ENCODE measurements at regions not wholly inside any gene's neighbourhood (a gene's known extent, or its start where the extent isn't known, plus 50 kb on each side); places are given as distances from the start of the nearest gene placed in this dataset.

DNA sequence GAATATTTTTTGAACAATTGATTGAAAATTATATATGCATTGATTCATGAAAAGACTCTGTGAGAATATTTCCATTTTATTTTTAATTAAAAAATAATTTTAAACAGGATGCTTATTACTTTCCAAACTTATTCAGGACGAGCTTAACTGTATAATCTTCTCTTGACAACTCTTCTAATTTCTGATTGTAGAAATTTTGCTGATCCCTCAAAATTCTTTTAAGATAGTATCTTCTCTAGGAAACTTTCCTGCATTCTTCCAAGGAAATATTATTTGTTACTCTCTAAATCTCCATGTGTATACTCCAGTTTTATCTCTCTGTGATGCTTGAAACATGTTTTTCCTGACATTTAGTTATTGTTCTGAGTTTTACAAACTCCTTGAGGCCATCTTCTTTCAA is 197.2 kb downstream of the BCHE start:
- Histone ChIP-seq H3K4me1 (ENCODE audit: control insufficient read depth, insufficient read depth, low read length) (no peaks in the 10 kb centered on the region), H3K9me3 (ENCODE audit: control insufficient read depth, low read length) (no peaks in the 10 kb centered on the region), H3K27me3 (ENCODE audit: control insufficient read depth, insufficient read depth, low read length, poor library complexity, severe bottlenecking) (no peaks in the 10 kb centered on the region), H3K27ac (ENCODE audit: low read depth, low read length) (no peak overlapping the region), H3K9ac (ENCODE audit: extremely low read depth, low read length, poor library complexity, severe bottlenecking) (no peak overlapping the region), H3K36me3 (ENCODE audit: control insufficient read depth, insufficient read depth, low read length) (no peaks in the 10 kb centered on the region), H3K4me3 (ENCODE audit: low read length) (no peak overlapping the region)
- Mint-ChIP-seq H3K27me3 (ENCODE audit: insufficient read depth) (no peaks in the 10 kb centered on the region), H3K36me3 (ENCODE audit: low read depth) (no peaks in the 10 kb centered on the region), H3K4me1 (no peaks in the 10 kb centered on the region), H3K9me3 (no peaks in the 10 kb centered on the region), H3K4me3 (no peak overlapping the region), H3K27ac (no peak overlapping the region)
- WGBS, 2 experiments (ENCODE audit: insufficient coverage in 1 of 2, insufficient read length in 1 of 2): 50% methylated on average over 1 of the region's 1 CpG; no CpG with 5 or more reads in 1 of the 2 experiments
- no peak for DNase-seq
- TF ChIP-seq, protein P1, sequence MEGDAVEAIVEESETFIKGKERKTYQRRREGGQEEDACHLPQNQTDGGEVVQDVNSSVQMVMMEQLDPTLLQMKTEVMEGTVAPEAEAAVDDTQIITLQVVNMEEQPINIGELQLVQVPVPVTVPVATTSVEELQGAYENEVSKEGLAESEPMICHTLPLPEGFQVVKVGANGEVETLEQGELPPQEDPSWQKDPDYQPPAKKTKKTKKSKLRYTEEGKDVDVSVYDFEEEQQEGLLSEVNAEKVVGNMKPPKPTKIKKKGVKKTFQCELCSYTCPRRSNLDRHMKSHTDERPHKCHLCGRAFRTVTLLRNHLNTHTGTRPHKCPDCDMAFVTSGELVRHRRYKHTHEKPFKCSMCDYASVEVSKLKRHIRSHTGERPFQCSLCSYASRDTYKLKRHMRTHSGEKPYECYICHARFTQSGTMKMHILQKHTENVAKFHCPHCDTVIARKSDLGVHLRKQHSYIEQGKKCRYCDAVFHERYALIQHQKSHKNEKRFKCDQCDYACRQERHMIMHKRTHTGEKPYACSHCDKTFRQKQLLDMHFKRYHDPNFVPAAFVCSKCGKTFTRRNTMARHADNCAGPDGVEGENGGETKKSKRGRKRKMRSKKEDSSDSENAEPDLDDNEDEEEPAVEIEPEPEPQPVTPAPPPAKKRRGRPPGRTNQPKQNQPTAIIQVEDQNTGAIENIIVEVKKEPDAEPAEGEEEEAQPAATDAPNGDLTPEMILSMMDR (conservative IDR thresholded peaks at IDR 0.05): no peak

DNA sequence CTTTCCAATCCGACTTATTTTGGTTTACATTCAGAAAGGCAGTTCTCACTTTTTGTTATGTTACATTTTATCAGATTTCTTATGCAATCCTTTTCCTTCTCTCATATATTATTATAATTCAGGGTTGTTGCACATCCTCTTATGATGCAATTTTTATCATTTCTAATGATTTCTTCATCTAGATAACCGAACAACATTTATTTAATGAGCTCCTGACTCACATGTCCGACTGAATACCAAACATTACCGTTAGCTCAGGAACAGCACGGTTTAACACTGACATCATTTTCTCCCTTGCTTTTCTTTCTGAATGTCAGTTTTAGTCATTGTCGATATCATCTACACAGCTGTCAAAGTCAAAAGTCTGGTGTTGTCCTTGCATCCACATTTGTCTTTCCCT is 199.2 kb downstream of the BCHE start:
- Mint-ChIP-seq H3K27me3 (ENCODE audit: insufficient read depth) (no peaks in the 10 kb centered on the region), H3K4me3 (no peak overlapping the region)

DNA sequence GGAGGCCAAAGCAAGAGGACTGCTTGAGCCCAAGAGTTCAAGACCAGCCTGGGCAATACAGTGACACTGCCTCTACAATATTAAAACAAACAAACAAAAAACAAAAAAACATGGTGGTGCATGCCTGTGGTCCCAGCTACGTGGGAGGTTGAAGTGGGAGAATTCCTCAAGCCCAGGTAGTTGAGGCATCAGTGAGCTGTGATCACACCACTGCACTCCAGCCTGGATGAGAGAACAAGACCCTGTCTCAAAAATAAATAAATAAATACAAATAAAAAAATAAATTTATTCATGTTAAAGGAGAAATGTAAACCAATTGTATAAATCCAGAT is 200.6 kb downstream of the BCHE start:
- H3K27ac ChIP-seq (ENCODE audit: low read depth, low read length): no peak overlapping the region
- 91% methylated on average over 1 of the region's 1 CpG; no CpG with 5 or more reads in 1 of the 2 experiments for WGBS, 2 experiments (ENCODE audit: insufficient coverage in 1 of 2, insufficient read length in 1 of 2)
- H3K36me3 Mint-ChIP-seq (ENCODE audit: low read depth): no peaks in the 10 kb centered on the region

More for the DNA sequence above, 199.2 kb downstream of the BCHE start:
- Histone ChIP-seq H3K36me3 (ENCODE audit: control insufficient read depth, insufficient read depth, low read length) (no peaks in the 10 kb centered on the region), H3K27ac (ENCODE audit: low read depth, low read length) (no peak overlapping the region), H3K27me3 (ENCODE audit: control insufficient read depth, insufficient read depth, low read length, poor library complexity, severe bottlenecking) (no peaks in the 10 kb centered on the region), H3K4me1 (ENCODE audit: control insufficient read depth, insufficient read depth, low read length) (no peaks in the 10 kb centered on the region), H3K9ac (ENCODE audit: extremely low read depth, low read length, poor library complexity, severe bottlenecking) (no peak overlapping the region), H3K9me3 (ENCODE audit: control insufficient read depth, low read length) (no peaks in the 10 kb centered on the region), H3K4me3 (ENCODE audit: low read length) (no peak overlapping the region)
- Mint-ChIP-seq H3K4me1 (no peaks in the 10 kb centered on the region), H3K27ac (no peak overlapping the region), H3K9me3 (no peaks in the 10 kb centered on the region), H3K36me3 (ENCODE audit: low read depth) (no peaks in the 10 kb centered on the region)
- no peak for DNase-seq
- WGBS, 2 experiments (ENCODE audit: insufficient coverage in 1 of 2, insufficient read length in 1 of 2): 94 to 99% methylated on average over 6 of the region's 6 CpGs
- TF ChIP-seq, protein P1 (conservative IDR thresholded peaks at IDR 0.05): no peak

More for the DNA sequence above, 200.6 kb downstream of the BCHE start:
- Histone ChIP-seq H3K9ac (ENCODE audit: extremely low read depth, low read length, poor library complexity, severe bottlenecking) (no peak overlapping the region), H3K36me3 (ENCODE audit: control insufficient read depth, insufficient read depth, low read length) (no peaks in the 10 kb centered on the region), H3K27me3 (ENCODE audit: control insufficient read depth, insufficient read depth, low read length, poor library complexity, severe bottlenecking) (no peaks in the 10 kb centered on the region), H3K4me3 (ENCODE audit: low read length) (no peak overlapping the region), H3K4me1 (ENCODE audit: control insufficient read depth, insufficient read depth, low read length) (no peaks in the 10 kb centered on the region), H3K9me3 (ENCODE audit: control insufficient read depth, low read length) (no peaks in the 10 kb centered on the region)
- H3K27me3 Mint-ChIP-seq (ENCODE audit: insufficient read depth): no peaks in the 10 kb centered on the region
- no peaks in the 10 kb centered on the region for H3K4me1 Mint-ChIP-seq
- no peak for DNase-seq
- TF ChIP-seq, protein P1 (conservative IDR thresholded peaks at IDR 0.05): no peak
- peaks cover 6% of the 10 kb centered on the region for H3K9me3 Mint-ChIP-seq
- H3K4me3 Mint-ChIP-seq: no peak overlapping the region
- H3K27ac Mint-ChIP-seq: no peak overlapping the region
